Testis (tissue), 2 donors: ENCODE measurements at regions not wholly inside any gene's neighbourhood (a gene's known extent, or its start where the extent isn't known, plus 50 kb on each side); places are given as distances from the start of the nearest gene placed in this dataset.

Experiments
- POLR2A ChIP-seq: fragments of 450-650 bp; IDR thresholded peaks from one replicate; pipeline ENCODE4 v1.6.1; 2017; ENCODE audit warnings: antibody characterized with exemption, mild to moderate bottlenecking, moderate library complexity
- TF ChIP-seq, protein P1 (sequence below), 3 experiments: fragments of 450-650 bp in 2 of 3; fragments of 200-600 bp in 1 of 3; sonication (generic) in 1 of 3; IDR thresholded peaks; one replicate each; pipeline ENCODE4 v1.5.1; 2016 to 2019; ENCODE audit warnings: antibody characterized with exemption in 3 of 3, mild to moderate bottlenecking in 2 of 3, moderate library complexity in 1 of 3

DNA sequence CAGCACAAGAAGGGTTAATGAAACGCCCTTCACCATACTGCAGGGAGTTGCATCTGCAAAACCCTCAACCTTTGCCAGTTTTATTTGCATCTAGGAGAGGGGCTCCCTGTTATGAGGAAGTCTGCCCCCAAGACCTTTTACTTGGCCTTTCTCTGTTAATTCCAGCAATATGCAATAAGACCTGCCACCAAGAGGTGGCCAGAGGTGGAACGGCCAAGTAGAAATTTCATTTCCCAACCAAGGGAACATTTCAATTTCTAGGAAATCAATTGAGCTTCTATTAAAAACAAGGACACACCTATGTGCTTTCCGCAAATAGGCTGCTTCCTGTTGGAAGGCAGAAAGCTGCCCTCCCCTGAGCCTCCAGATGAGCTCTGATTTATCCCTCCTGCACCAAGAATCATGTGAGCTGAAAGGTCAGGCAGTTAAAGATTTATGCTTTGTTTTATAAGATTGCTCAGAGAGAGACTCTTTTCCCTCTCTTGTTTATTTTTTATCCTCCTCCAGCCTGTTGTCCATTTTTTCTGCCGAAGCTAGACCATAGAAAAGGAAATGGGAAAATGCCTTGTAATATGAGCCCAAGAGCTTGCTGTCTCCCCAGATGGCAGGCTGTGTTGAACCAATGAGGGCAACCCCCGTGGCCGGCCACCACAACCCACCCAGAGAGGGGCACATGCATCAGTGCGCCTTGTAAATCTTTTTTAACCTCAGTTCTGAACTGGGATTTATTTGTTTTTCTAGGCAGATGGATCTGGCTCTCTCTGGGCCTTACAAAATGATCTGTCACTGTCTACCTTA lies 572.8 kb downstream of the TLE1 start:
- TF ChIP-seq, protein P1, sequence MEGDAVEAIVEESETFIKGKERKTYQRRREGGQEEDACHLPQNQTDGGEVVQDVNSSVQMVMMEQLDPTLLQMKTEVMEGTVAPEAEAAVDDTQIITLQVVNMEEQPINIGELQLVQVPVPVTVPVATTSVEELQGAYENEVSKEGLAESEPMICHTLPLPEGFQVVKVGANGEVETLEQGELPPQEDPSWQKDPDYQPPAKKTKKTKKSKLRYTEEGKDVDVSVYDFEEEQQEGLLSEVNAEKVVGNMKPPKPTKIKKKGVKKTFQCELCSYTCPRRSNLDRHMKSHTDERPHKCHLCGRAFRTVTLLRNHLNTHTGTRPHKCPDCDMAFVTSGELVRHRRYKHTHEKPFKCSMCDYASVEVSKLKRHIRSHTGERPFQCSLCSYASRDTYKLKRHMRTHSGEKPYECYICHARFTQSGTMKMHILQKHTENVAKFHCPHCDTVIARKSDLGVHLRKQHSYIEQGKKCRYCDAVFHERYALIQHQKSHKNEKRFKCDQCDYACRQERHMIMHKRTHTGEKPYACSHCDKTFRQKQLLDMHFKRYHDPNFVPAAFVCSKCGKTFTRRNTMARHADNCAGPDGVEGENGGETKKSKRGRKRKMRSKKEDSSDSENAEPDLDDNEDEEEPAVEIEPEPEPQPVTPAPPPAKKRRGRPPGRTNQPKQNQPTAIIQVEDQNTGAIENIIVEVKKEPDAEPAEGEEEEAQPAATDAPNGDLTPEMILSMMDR (IDR thresholded peaks at IDR 0.05), result no peak
- no peak for TF ChIP-seq POLR2A
